Putamen (tissue), 1 donor: ENCODE measurements at regions not wholly inside any gene's neighbourhood (a gene's known extent, or its start where the extent isn't known, plus 50 kb on each side); places are given as distances from the start of the nearest gene placed in this dataset.

ENCODE experiments used
- DNase-seq: peaks from one replicate; pipeline ENCODE4 v3.0.0-alpha.2; 2016; ENCODE audit warnings: low spot score

DNA sequence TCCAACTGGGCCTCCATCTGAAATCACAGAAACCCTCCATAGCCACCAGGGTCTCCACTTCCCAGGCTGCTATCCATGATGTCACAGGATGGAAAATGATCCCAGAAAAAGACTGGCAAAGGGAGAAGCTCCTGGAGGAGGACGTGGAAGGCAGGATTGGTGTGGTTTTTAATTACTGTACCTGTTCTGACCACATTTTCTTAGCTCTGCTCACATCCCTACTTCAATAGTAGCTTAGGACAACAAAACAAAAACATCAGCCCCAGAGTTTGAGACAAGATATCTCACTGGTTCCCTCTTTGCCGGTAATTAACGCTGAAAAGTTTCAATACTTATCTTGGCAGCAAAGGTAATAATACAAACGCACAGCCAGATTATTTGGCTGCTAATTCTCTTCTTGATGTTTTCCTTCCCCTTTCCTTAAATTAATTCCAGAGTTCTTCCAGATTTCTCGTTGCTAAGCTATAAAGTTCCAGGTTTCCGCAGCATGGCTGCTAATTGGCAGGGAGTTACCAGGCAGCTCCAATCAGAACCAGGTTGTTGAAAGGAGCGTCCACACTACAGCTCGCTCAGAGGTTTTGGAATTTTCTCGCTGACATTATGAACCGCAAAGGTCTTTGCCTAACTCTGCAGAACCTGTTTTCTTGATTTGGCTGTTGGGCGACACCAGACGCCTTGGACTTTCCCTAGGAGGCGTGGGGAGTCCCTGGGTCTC, 263.4 kb downstream of the MRTFB start:
- DNase-seq: no peak

GRCh38 chr16:14333361-14333760, 262.2 kb downstream of the MRTFB start:
- DNase-seq: no peak

GRCh38 chr16:14331020-14331419, 259.9 kb downstream of the MRTFB start:
- no peak for DNase-seq

- no peak for DNase-seq
Observed at GRCh38 chr16:14329727-14330350, 258.7 kb downstream of the MRTFB start.

DNA sequence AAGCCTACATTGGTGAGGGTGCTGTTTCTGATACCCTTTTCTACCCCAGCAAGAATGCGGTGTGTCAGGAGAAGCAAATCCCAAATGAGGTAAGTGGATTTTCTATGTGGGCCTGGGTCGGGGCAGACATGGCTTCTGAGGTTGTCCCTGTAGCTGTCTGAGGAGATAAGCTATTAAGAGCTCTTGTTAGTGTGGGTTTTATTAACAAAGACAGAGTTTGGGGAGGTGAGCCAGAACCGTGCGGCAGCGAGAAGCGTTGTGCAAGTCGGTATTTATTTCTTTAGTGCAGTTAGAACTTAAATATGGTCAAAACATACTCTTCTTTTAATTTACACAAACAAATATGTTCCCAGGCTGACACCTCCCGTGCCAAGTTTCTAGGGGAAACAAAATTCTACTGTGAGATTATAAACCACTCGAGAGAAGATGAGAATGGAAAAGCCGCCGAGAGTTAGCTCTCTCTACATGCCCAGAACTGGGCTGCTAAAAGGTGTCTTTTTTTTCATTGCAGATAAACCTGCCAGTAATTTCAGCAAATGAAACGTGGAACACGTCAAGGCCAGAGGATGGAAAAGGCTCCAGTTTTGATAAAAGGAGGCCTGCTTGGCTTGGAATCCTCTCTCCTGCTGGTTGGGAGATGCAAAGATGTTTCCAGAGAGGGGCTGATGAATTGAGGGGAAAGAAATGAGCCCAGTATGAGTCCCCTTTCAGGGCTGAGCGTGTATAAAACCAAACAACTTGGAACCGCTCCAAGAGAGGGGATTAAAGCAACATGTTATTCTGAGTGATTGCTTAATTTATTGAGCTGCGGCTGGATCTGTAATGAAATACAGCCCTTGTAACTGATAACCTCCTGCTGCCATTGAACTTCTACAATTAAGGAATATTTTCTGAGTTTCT, 254.6 kb downstream of the MRTFB start:
- no peak for DNase-seq

GRCh38 chr16:14324581-14324980, 253.5 kb downstream of the MRTFB start:
- no peak for DNase-seq

DNA sequence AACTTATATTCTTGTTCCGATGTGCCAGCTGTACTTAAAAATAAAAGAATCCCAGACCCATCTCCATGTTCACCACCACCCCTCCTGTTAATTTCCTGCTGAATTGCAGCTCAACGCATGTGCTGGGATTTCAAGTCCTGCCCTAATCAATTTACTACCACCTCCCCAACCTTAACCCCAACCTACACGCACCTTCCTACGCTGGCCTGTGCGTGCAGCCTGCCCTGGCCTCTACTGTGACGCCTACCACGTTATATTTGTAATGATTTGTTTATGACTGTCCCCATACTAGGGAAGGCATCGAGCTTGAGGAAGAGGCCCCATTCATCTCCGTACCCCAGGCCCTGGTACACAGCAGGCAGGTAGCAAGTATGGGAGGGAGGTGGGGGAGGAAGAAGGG, 251.1 kb downstream of the MRTFB start:
- DNase-seq: no peak

- DNase-seq: peak; percentile 81
Observed at GRCh38 chr16:14321542-14321941, 250.4 kb downstream of the MRTFB start.

- DNase-seq: no peak
Observed at GRCh38 chr16:14320406-14320805, 249.3 kb downstream of the MRTFB start.
